Fibroblast of lung (primary cell): ENCODE measurements at regions not wholly inside any gene's neighbourhood (a gene's known extent, or its start where the extent isn't known, plus 50 kb on each side); places are given as distances from the start of the nearest gene placed in this dataset.

ENCODE experiments used
- DNase-seq, 2 donors: peaks; one replicate each; pipeline versions ENCODE4 v3.0.0 to v3.0.0-alpha.2; 2010; ENCODE audit warnings: low read depth in 2 of 2
- H2AFZ ChIP-seq: 2 replicates; pipeline ENCODE4 v1.5.1; 2012; ENCODE audit warnings: low read length, control low read depth, inconsistent platforms
- H3K27ac ChIP-seq: 2 replicates; pipeline ENCODE4 v1.5.1; 2011; ENCODE audit warnings: low read length, control low read depth; ENCODE audit not compliant: insufficient read depth
- H3K27me3 ChIP-seq: 2 replicates; pipeline ENCODE4 v1.5.1; 2011; ENCODE audit warnings: mild to moderate bottlenecking, low read length; ENCODE audit not compliant: control insufficient read depth, insufficient read depth
- H3K36me3 ChIP-seq: 2 replicates; pipeline ENCODE4 v1.5.1; 2011; ENCODE audit warnings: low read length; ENCODE audit not compliant: control insufficient read depth, insufficient read depth
- H3K4me1 ChIP-seq: 2 replicates; pipeline ENCODE4 v1.5.1; 2011; ENCODE audit warnings: low read length; ENCODE audit not compliant: control insufficient read depth, insufficient read depth; ENCODE audit errors: extremely low read depth
- H3K4me2 ChIP-seq: 2 replicates; pipeline ENCODE4 v1.5.1; 2011; ENCODE audit warnings: low read length, control low read depth; ENCODE audit not compliant: insufficient read depth; ENCODE audit errors: extremely low read depth
- H3K4me3 ChIP-seq, 4 experiments: fragments of 200-600 bp in 1 of 4; sonication (generic) in 1 of 4; replicated peaks in 1 of 4; 2 replicates each; pipeline ENCODE4 v1.5.1; 2011 to 2016; ENCODE audit warnings: low read length in 4 of 4, low read depth in 3 of 4, mild to moderate bottlenecking in 3 of 4, control low read depth in 2 of 4, inconsistent platforms in 1 of 4, mixed read lengths in 1 of 4; ENCODE audit not compliant: insufficient read depth in 1 of 4; ENCODE audit errors: control extremely low read depth in 1 of 4
- H3K79me2 ChIP-seq: 2 replicates; pipeline ENCODE4 v1.5.1; 2012; ENCODE audit warnings: mild to moderate bottlenecking, low read length, inconsistent platforms; ENCODE audit not compliant: control insufficient read depth, insufficient read depth
- H3K9ac ChIP-seq: 2 replicates; pipeline ENCODE4 v1.5.1; 2011; ENCODE audit warnings: mild to moderate bottlenecking, low read length, control low read depth; ENCODE audit not compliant: insufficient read depth
- H3K9me3 ChIP-seq: 2 replicates; pipeline ENCODE4 v1.5.1; 2012; ENCODE audit warnings: low read depth, low read length; ENCODE audit not compliant: control insufficient read depth, insufficient read depth
- H4K20me1 ChIP-seq: 2 replicates; pipeline ENCODE4 v1.5.1; 2011; ENCODE audit warnings: low read length; ENCODE audit not compliant: control insufficient read depth, insufficient read depth; ENCODE audit errors: extremely low read depth
- CTCF ChIP-seq, 2 donors: IDR thresholded peaks in 1 of 2; conservative IDR thresholded peaks in 1 of 2; 1 replicate in 1 of 2; 2 replicates in 1 of 2; pipeline ENCODE4 v1.5.1; 2011 to 2012; ENCODE audit warnings: low read length in 2 of 2, control low read depth in 1 of 2, inconsistent platforms in 1 of 2, low read depth in 1 of 2, mild to moderate bottlenecking in 1 of 2
- EZH2 ChIP-seq: IDR thresholded peaks from 2 replicates; pipeline ENCODE4 v1.5.1; 2012; ENCODE audit warnings: low read length, control low read depth, mild to moderate bottlenecking; ENCODE audit errors: missing control alignments

GRCh38 chr20:39299783-39300182 is 337.6 kb downstream of the DHX35 start:
- Histone ChIP-seq H3K4me2 (no peak overlapping the region), H3K4me1 (no peaks in the 10 kb centered on the region), H3K4me3 (no peak overlapping the region), H3K9ac (no peak overlapping the region), H4K20me1 (no peaks in the 10 kb centered on the region), H3K36me3 (no peaks in the 10 kb centered on the region), H2AFZ (no peak overlapping the region), H3K79me2 (no peaks in the 10 kb centered on the region), H3K27me3 (no peaks in the 10 kb centered on the region), H3K9me3 (no peaks in the 10 kb centered on the region), H3K27ac (no peak overlapping the region)
- no peak for DNase-seq
- TF ChIP-seq EZH2: no peak
- no peak for TF ChIP-seq CTCF (conservative IDR thresholded peaks at IDR 0.05 in 1 of 2, IDR thresholded peaks at IDR 0.05 in 1 of 2; ENCODE audit: low read depth in 1 of 2, low read length in 2 of 2)

- TF ChIP-seq EZH2 (no peak), CTCF (conservative IDR thresholded peaks at IDR 0.05 in 1 of 2, IDR thresholded peaks at IDR 0.05 in 1 of 2; ENCODE audit: low read depth in 1 of 2, low read length in 2 of 2) (no peak)
- DNase-seq: peak; percentile 25 to 29
- Histone ChIP-seq H3K36me3 (no peaks in the 10 kb centered on the region), H3K4me1 (no peaks in the 10 kb centered on the region), H3K9ac (no peak overlapping the region), H2AFZ (no peak overlapping the region), H3K4me3 (no peak overlapping the region), H3K27me3 (no peaks in the 10 kb centered on the region), H4K20me1 (no peaks in the 10 kb centered on the region), H3K27ac (no peak overlapping the region), H3K79me2 (no peaks in the 10 kb centered on the region), H3K4me2 (no peak overlapping the region), H3K9me3 (no peaks in the 10 kb centered on the region)
Observed at GRCh38 chr20:39298571-39299506, 336.7 kb downstream of the DHX35 start.

DNA sequence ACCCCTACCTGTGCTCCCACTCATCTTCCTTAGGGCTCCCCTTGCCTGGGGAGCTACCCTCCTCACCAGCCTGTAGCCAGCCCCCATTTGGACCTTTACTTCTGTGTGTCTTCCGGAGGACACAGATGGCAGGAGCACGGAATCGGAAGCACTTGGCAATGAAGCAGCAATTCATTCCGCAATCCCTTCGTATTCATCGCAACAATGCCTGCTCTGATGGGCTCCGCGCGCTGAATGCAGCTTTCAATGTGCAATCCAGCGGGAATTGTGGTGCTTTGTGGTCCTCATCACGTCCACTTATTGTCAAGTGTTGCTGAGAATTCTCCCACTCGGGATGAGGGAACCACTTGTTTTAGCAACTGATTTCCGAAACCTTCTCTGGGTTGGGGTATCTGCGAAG is 336.0 kb downstream of the DHX35 start:
- no peak overlapping the region for H3K4me3 ChIP-seq
- no peak overlapping the region for H3K4me2 ChIP-seq
- no peak for DNase-seq
- no peaks in the 10 kb centered on the region for H4K20me1 ChIP-seq
- H3K9ac ChIP-seq: no peak overlapping the region
- TF ChIP-seq CTCF (conservative IDR thresholded peaks at IDR 0.05 in 1 of 2, IDR thresholded peaks at IDR 0.05 in 1 of 2; ENCODE audit: low read depth in 1 of 2, low read length in 2 of 2) (no peak), EZH2 (no peak)
- no peaks in the 10 kb centered on the region for H3K36me3 ChIP-seq
- no peak overlapping the region for H2AFZ ChIP-seq
- H3K4me1 ChIP-seq: no peaks in the 10 kb centered on the region
- no peaks in the 10 kb centered on the region for H3K79me2 ChIP-seq
- no peaks in the 10 kb centered on the region for H3K27me3 ChIP-seq
- no peak overlapping the region for H3K27ac ChIP-seq
- H3K9me3 ChIP-seq: no peaks in the 10 kb centered on the region
